ENCODE measurements at regions not wholly inside any gene's neighbourhood (a gene's known extent, or its start where the extent isn't known, plus 50 kb on each side); places are given as distances from the start of the nearest gene placed in this dataset.

- DNase-seq (ENCODE audit: low spot score), result no peak
These were observed 213.7 kb upstream of the RAB6C start for GRCh38 chr2:129765678-129766351.

- DNase-seq (ENCODE audit: low spot score), result no peak
These were observed 213.0 kb upstream of the RAB6C start for GRCh38 chr2:129766374-129766993.

GRCh38 chr2:129767346-129768035 is 212.0 kb upstream of the RAB6C start:
- DNase-seq (ENCODE audit: low spot score), result no peak

- no peak for DNase-seq (ENCODE audit: low spot score)
These were observed 211.5 kb upstream of the RAB6C start for GRCh38 chr2:129768036-129768386.

GRCh38 chr2:129768485-129769184 is 210.8 kb upstream of the RAB6C start:
- no peak for DNase-seq (ENCODE audit: low spot score)

GRCh38 chr2:129769185-129769991 is 210.1 kb upstream of the RAB6C start:
- no peak for DNase-seq (ENCODE audit: low spot score)

- DNase-seq (ENCODE audit: low spot score), result no peak
These were observed 207.9 kb upstream of the RAB6C start for GRCh38 chr2:129771418-129772189.

GRCh38 chr2:129772190-129772579 is 207.3 kb upstream of the RAB6C start:
- no peak for DNase-seq (ENCODE audit: low spot score)

GRCh38 chr2:129775952-129776653 is 203.4 kb upstream of the RAB6C start:
- no peak for DNase-seq (ENCODE audit: low spot score)

GRCh38 chr2:129777146-129777545 is 202.3 kb upstream of the RAB6C start:
- no peak for DNase-seq (ENCODE audit: low spot score)

GRCh38 chr2:129777762-129778583 is 201.5 kb upstream of the RAB6C start:
- no peak for DNase-seq (ENCODE audit: low spot score)

GRCh38 chr2:129778584-129778877 is 200.9 kb upstream of the RAB6C start:
- no peak for DNase-seq (ENCODE audit: low spot score)

GRCh38 chr2:129779783-129780182 is 199.7 kb upstream of the RAB6C start:
- no peak for DNase-seq (ENCODE audit: low spot score)

- no peak for DNase-seq (ENCODE audit: low spot score)
These were observed 198.9 kb upstream of the RAB6C start for GRCh38 chr2:129780316-129781270.

GRCh38 chr2:129781749-129782632 is 197.5 kb upstream of the RAB6C start:
- DNase-seq (ENCODE audit: low spot score), result no peak

GRCh38 chr2:129782633-129782990 is 196.9 kb upstream of the RAB6C start:
- no peak for DNase-seq (ENCODE audit: low spot score)

- no peak for DNase-seq (ENCODE audit: low spot score)
These were observed 195.0 kb upstream of the RAB6C start for GRCh38 chr2:129784486-129784885.

GRCh38 chr2:129791712-129792111 is 187.8 kb upstream of the RAB6C start:
- no peak for DNase-seq (ENCODE audit: low spot score)

Data from putamen (tissue), 1 donor.